ENCODE measurements at regions not wholly inside any gene's neighbourhood (a gene's known extent, or its start where the extent isn't known, plus 50 kb on each side); places are given as distances from the start of the nearest gene placed in this dataset.

- Mint-ChIP-seq H3K9me3 (peaks cover 2 to 9% (median 3%) of the 10 kb centered on the region in 7 donors), H3K4me3 (no peak overlapping the region), H3K27ac (no peak overlapping the region), H3K4me1 (no peaks in the 10 kb centered on the region), H3K36me3 (no peaks in the 10 kb centered on the region), H3K27me3 (no peaks in the 10 kb centered on the region)
- Histone ChIP-seq H3K27me3 (ENCODE audit: control insufficient read depth, insufficient read depth, low read length) (no peaks in the 10 kb centered on the region), H3K4me3 (ENCODE audit: low read depth, low read length) (no peak overlapping the region), H3K27ac (ENCODE audit: insufficient read depth, low read length, poor library complexity, severe bottlenecking) (no peak overlapping the region), H3K36me3 (ENCODE audit: control insufficient read depth, insufficient read depth, low read length) (no peaks in the 10 kb centered on the region), H3K4me1 (ENCODE audit: control insufficient read depth, insufficient read depth, low read length, poor library complexity, severe bottlenecking) (no peaks in the 10 kb centered on the region), H3K9me3 (ENCODE audit: control insufficient read depth in 2 of 2, low read length in 2 of 2) (peaks cover 2 to 3% of the 10 kb centered on the region in 2 experiments)
- DNase-seq: no peak
- ATAC-seq (ENCODE audit: low read depth in 2 of 2): no peak
Observed at GRCh38 chr13:55067946-55068345, 2039.3 kb downstream of the OLFM4 start.

- H3K36me3 ChIP-seq (ENCODE audit: control insufficient read depth, insufficient read depth, low read length): no peaks in the 10 kb centered on the region
- DNase-seq (no peak), ATAC-seq (ENCODE audit: low read depth in 2 of 2) (no peak)
- peaks cover 2 to 8% of the 10 kb centered on the region in 2 experiments for H3K9me3 ChIP-seq (ENCODE audit: control insufficient read depth in 2 of 2, low read length in 2 of 2)
- H3K4me3 Mint-ChIP-seq: no peak overlapping the region
- H3K9me3 Mint-ChIP-seq: peaks cover 3 to 9% (median 7%) of the 10 kb centered on the region in 7 donors
- H3K4me1 ChIP-seq (ENCODE audit: control insufficient read depth, insufficient read depth, low read length, poor library complexity, severe bottlenecking): no peaks in the 10 kb centered on the region
- no peaks in the 10 kb centered on the region for H3K36me3 Mint-ChIP-seq
- no peak overlapping the region for H3K4me3 ChIP-seq (ENCODE audit: low read depth, low read length)
- H3K27ac ChIP-seq (ENCODE audit: insufficient read depth, low read length, poor library complexity, severe bottlenecking): no peak overlapping the region
- H3K27me3 ChIP-seq (ENCODE audit: control insufficient read depth, insufficient read depth, low read length): no peaks in the 10 kb centered on the region
- H3K4me1 Mint-ChIP-seq: no peaks in the 10 kb centered on the region
- no peaks in the 10 kb centered on the region for H3K27me3 Mint-ChIP-seq
- H3K27ac Mint-ChIP-seq: no peak overlapping the region
Observed at GRCh38 chr13:55069746-55070145, 2041.1 kb downstream of the OLFM4 start.

GRCh38 chr13:55073000-55073399, 2044.4 kb downstream of the OLFM4 start:
- H3K4me1 ChIP-seq (ENCODE audit: control insufficient read depth, insufficient read depth, low read length, poor library complexity, severe bottlenecking): no peaks in the 10 kb centered on the region
- DNase-seq (no peak), ATAC-seq (ENCODE audit: low read depth in 2 of 2) (no peak)
- Mint-ChIP-seq H3K4me1 (no peaks in the 10 kb centered on the region), H3K4me3 (no peak overlapping the region), H3K27ac (no peak overlapping the region), H3K9me3 (peaks cover 2 to 7% (median 5%) of the 10 kb centered on the region in 7 donors), H3K36me3 (no peaks in the 10 kb centered on the region), H3K27me3 (no peaks in the 10 kb centered on the region)
- no peak overlapping the region for H3K4me3 ChIP-seq (ENCODE audit: low read depth, low read length)
- no peak overlapping the region for H3K27ac ChIP-seq (ENCODE audit: insufficient read depth, low read length, poor library complexity, severe bottlenecking)
- no peaks in the 10 kb centered on the region for H3K27me3 ChIP-seq (ENCODE audit: control insufficient read depth, insufficient read depth, low read length)
- H3K36me3 ChIP-seq (ENCODE audit: control insufficient read depth, insufficient read depth, low read length): no peaks in the 10 kb centered on the region
- peaks cover 2 to 8% of the 10 kb centered on the region in 2 experiments for H3K9me3 ChIP-seq (ENCODE audit: control insufficient read depth in 2 of 2, low read length in 2 of 2)

- Histone ChIP-seq H3K4me3 (ENCODE audit: low read depth, low read length) (no peak overlapping the region), H3K27me3 (ENCODE audit: control insufficient read depth, insufficient read depth, low read length) (no peaks in the 10 kb centered on the region), H3K4me1 (ENCODE audit: control insufficient read depth, insufficient read depth, low read length, poor library complexity, severe bottlenecking) (no peaks in the 10 kb centered on the region), H3K27ac (ENCODE audit: insufficient read depth, low read length, poor library complexity, severe bottlenecking) (no peak overlapping the region), H3K9me3 (ENCODE audit: control insufficient read depth in 2 of 2, low read length in 2 of 2) (peaks cover 3 to 6% of the 10 kb centered on the region in 2 experiments), H3K36me3 (ENCODE audit: control insufficient read depth, insufficient read depth, low read length) (no peaks in the 10 kb centered on the region)
- DNase-seq (no peak), ATAC-seq (ENCODE audit: low read depth in 2 of 2) (no peak)
- Mint-ChIP-seq H3K27me3 (no peaks in the 10 kb centered on the region), H3K4me3 (no peak overlapping the region), H3K36me3 (no peaks in the 10 kb centered on the region), H3K27ac (no peak overlapping the region), H3K4me1 (no peaks in the 10 kb centered on the region), H3K9me3 (peaks cover 0 to 29% (median 10%) of the 10 kb centered on the region in 7 donors)
Observed at GRCh38 chr13:55084630-55085029, 2056.0 kb downstream of the OLFM4 start.

GRCh38 chr13:55087085-55087484, 2053.6 kb upstream of the PRR20A start:
- H3K4me1 ChIP-seq (ENCODE audit: control insufficient read depth, insufficient read depth, low read length, poor library complexity, severe bottlenecking): no peaks in the 10 kb centered on the region
- H3K27ac ChIP-seq (ENCODE audit: insufficient read depth, low read length, poor library complexity, severe bottlenecking): no peak overlapping the region
- Mint-ChIP-seq H3K27me3 (no peaks in the 10 kb centered on the region), H3K36me3 (no peaks in the 10 kb centered on the region), H3K4me3 (no peak overlapping the region), H3K4me1 (no peaks in the 10 kb centered on the region), H3K9me3 (peaks cover 0 to 33% (median 11%) of the 10 kb centered on the region in 7 donors), H3K27ac (no peak overlapping the region)
- H3K9me3 ChIP-seq (ENCODE audit: control insufficient read depth in 2 of 2, low read length in 2 of 2): peaks cover 2 to 6% of the 10 kb centered on the region in 2 experiments
- no peak for DNase-seq
- no peak for ATAC-seq (ENCODE audit: low read depth in 2 of 2)
- no peak overlapping the region for H3K4me3 ChIP-seq (ENCODE audit: low read depth, low read length)
- H3K27me3 ChIP-seq (ENCODE audit: control insufficient read depth, insufficient read depth, low read length): no peaks in the 10 kb centered on the region
- H3K36me3 ChIP-seq (ENCODE audit: control insufficient read depth, insufficient read depth, low read length): no peaks in the 10 kb centered on the region

- no peaks in the 10 kb centered on the region for H3K27me3 ChIP-seq (ENCODE audit: control insufficient read depth, insufficient read depth, low read length)
- Mint-ChIP-seq H3K9me3 (peaks cover 0 to 21% (median 8%) of the 10 kb centered on the region in 7 donors), H3K4me1 (no peaks in the 10 kb centered on the region), H3K36me3 (no peaks in the 10 kb centered on the region), H3K4me3 (no peak overlapping the region), H3K27me3 (no peaks in the 10 kb centered on the region), H3K27ac (no peak overlapping the region)
- no peaks in the 10 kb centered on the region for H3K36me3 ChIP-seq (ENCODE audit: control insufficient read depth, insufficient read depth, low read length)
- H3K27ac ChIP-seq (ENCODE audit: insufficient read depth, low read length, poor library complexity, severe bottlenecking): no peak overlapping the region
- H3K4me1 ChIP-seq (ENCODE audit: control insufficient read depth, insufficient read depth, low read length, poor library complexity, severe bottlenecking): no peaks in the 10 kb centered on the region
- DNase-seq (no peak), ATAC-seq (ENCODE audit: low read depth in 2 of 2) (no peak)
- no peak overlapping the region for H3K4me3 ChIP-seq (ENCODE audit: low read depth, low read length)
- peaks cover 0 to 8% of the 10 kb centered on the region in 2 experiments for H3K9me3 ChIP-seq (ENCODE audit: control insufficient read depth in 2 of 2, low read length in 2 of 2)
Observed at GRCh38 chr13:55090612-55091011, 2050.1 kb upstream of the PRR20A start.

GRCh38 chr13:55091172-55091571, 2049.5 kb upstream of the PRR20A start:
- no peaks in the 10 kb centered on the region for H3K4me1 Mint-ChIP-seq
- Histone ChIP-seq H3K9me3 (ENCODE audit: control insufficient read depth in 2 of 2, low read length in 2 of 2) (peaks cover 0 to 8% of the 10 kb centered on the region in 2 experiments), H3K36me3 (ENCODE audit: control insufficient read depth, insufficient read depth, low read length) (no peaks in the 10 kb centered on the region), H3K4me1 (ENCODE audit: control insufficient read depth, insufficient read depth, low read length, poor library complexity, severe bottlenecking) (no peaks in the 10 kb centered on the region), H3K27me3 (ENCODE audit: control insufficient read depth, insufficient read depth, low read length) (no peaks in the 10 kb centered on the region), H3K4me3 (ENCODE audit: low read depth, low read length) (no peak overlapping the region), H3K27ac (ENCODE audit: insufficient read depth, low read length, poor library complexity, severe bottlenecking) (no peak overlapping the region)
- DNase-seq (no peak), ATAC-seq (ENCODE audit: low read depth in 2 of 2) (no peak)
- no peaks in the 10 kb centered on the region for H3K27me3 Mint-ChIP-seq
- H3K9me3 Mint-ChIP-seq: peaks cover 0 to 23% (median 8%) of the 10 kb centered on the region in 7 donors
- no peaks in the 10 kb centered on the region for H3K36me3 Mint-ChIP-seq
- no peak overlapping the region for H3K4me3 Mint-ChIP-seq
- H3K27ac Mint-ChIP-seq: no peak overlapping the region

GRCh38 chr13:55106509-55106908, 2034.2 kb upstream of the PRR20A start:
- H3K9me3 Mint-ChIP-seq: peaks cover 0 to 23% (median 6%) of the 10 kb centered on the region in 7 donors
- Histone ChIP-seq H3K27ac (ENCODE audit: insufficient read depth, low read length, poor library complexity, severe bottlenecking) (no peak overlapping the region), H3K4me1 (ENCODE audit: control insufficient read depth, insufficient read depth, low read length, poor library complexity, severe bottlenecking) (no peaks in the 10 kb centered on the region), H3K27me3 (ENCODE audit: control insufficient read depth, insufficient read depth, low read length) (no peaks in the 10 kb centered on the region), H3K36me3 (ENCODE audit: control insufficient read depth, insufficient read depth, low read length) (no peaks in the 10 kb centered on the region), H3K4me3 (ENCODE audit: low read depth, low read length) (no peak overlapping the region), H3K9me3 (ENCODE audit: control insufficient read depth in 2 of 2, low read length in 2 of 2) (peaks cover 4 to 7% of the 10 kb centered on the region in 2 experiments)
- H3K4me3 Mint-ChIP-seq: no peak overlapping the region
- H3K36me3 Mint-ChIP-seq: no peaks in the 10 kb centered on the region
- no peak overlapping the region for H3K27ac Mint-ChIP-seq
- no peaks in the 10 kb centered on the region for H3K4me1 Mint-ChIP-seq
- ATAC-seq (ENCODE audit: low read depth in 2 of 2) (no peak), DNase-seq (no peak)
- no peaks in the 10 kb centered on the region for H3K27me3 Mint-ChIP-seq
